ENCODE measurements at regions not wholly inside any gene's neighbourhood (a gene's known extent, or its start where the extent isn't known, plus 50 kb on each side); places are given as distances from the start of the nearest gene placed in this dataset.

GRCh38 chr9:89811356-89811755 is 206.5 kb downstream of the GADD45G start:
- no peak for DNase-seq (ENCODE audit: low read depth)
- TF ChIP-seq POLR2A (IDR thresholded peaks at IDR 0.05; ENCODE audit: extremely low read depth, insufficient read length) (no peak), CTCF (IDR thresholded peaks at IDR 0.05; ENCODE audit: low read depth, low read length) (no peak)
- no peak overlapping the region for H3K4me3 ChIP-seq (ENCODE audit: low read depth, low read length)

GRCh38 chr9:89811886-89812450 is 207.2 kb downstream of the GADD45G start:
- TF ChIP-seq POLR2A (IDR thresholded peaks at IDR 0.05; ENCODE audit: extremely low read depth, insufficient read length) (no peak), MAX (IDR thresholded peaks at IDR 0.05; ENCODE audit: low read depth, low read length) (no peak), CTCF (IDR thresholded peaks at IDR 0.05; ENCODE audit: low read depth, low read length) (no peak), MYC (IDR thresholded peaks at IDR 0.05; ENCODE audit: low read depth, low read length) (no peak)
- no peak for DNase-seq (ENCODE audit: low read depth)
- H3K4me3 ChIP-seq (ENCODE audit: low read depth, low read length): no peak overlapping the region

GRCh38 chr9:89812556-89813181 is 207.9 kb downstream of the GADD45G start:
- no peak for DNase-seq (ENCODE audit: low read depth)
- H3K4me3 ChIP-seq (ENCODE audit: low read depth, low read length): no peak overlapping the region
- TF ChIP-seq POLR2A (IDR thresholded peaks at IDR 0.05; ENCODE audit: extremely low read depth, insufficient read length) (no peak), CTCF (IDR thresholded peaks at IDR 0.05; ENCODE audit: low read depth, low read length) (no peak), MYC (IDR thresholded peaks at IDR 0.05; ENCODE audit: low read depth, low read length) (no peak), MAX (IDR thresholded peaks at IDR 0.05; ENCODE audit: low read depth, low read length) (no peak)

- DNase-seq (ENCODE audit: low read depth): no peak
- no peak overlapping the region for H3K4me3 ChIP-seq (ENCODE audit: low read depth, low read length)
- TF ChIP-seq MAX (IDR thresholded peaks at IDR 0.05; ENCODE audit: low read depth, low read length) (no peak), MYC (IDR thresholded peaks at IDR 0.05; ENCODE audit: low read depth, low read length) (no peak), POLR2A (IDR thresholded peaks at IDR 0.05; ENCODE audit: extremely low read depth, insufficient read length) (no peak), CTCF (IDR thresholded peaks at IDR 0.05; ENCODE audit: low read depth, low read length) (no peak)
Measured at GRCh38 chr9:89813482-89813881, 208.7 kb downstream of the GADD45G start.

GRCh38 chr9:89814340-89815040 is 209.7 kb downstream of the GADD45G start:
- H3K4me3 ChIP-seq (ENCODE audit: low read depth, low read length): no peak overlapping the region
- no peak for DNase-seq (ENCODE audit: low read depth)
- no peak for TF ChIP-seq POLR2A (IDR thresholded peaks at IDR 0.05; ENCODE audit: extremely low read depth, insufficient read length)
- no peak for TF ChIP-seq MAX (IDR thresholded peaks at IDR 0.05; ENCODE audit: low read depth, low read length)
- TF ChIP-seq CTCF (IDR thresholded peaks at IDR 0.05; ENCODE audit: low read depth, low read length): no peak
- TF ChIP-seq MYC (IDR thresholded peaks at IDR 0.05; ENCODE audit: low read depth, low read length): no peak
